Astrocyte (in vitro differentiated cells and primary cell): ENCODE measurements at regions not wholly inside any gene's neighbourhood (a gene's known extent, or its start where the extent isn't known, plus 50 kb on each side); places are given as distances from the start of the nearest gene placed in this dataset.

ENCODE experiments used
- DNase-seq: peaks from one replicate; pipeline ENCODE4 v3.0.0-alpha.2; 2010; ENCODE audit warnings: low read depth
- FAIRE-seq: peaks from 2 replicates; lab custom pipeline; 2011; peaks lifted over from hg19 to GRCh38; lab: Jason Lieb, UNC
- H2AFZ ChIP-seq: 2 replicates; pipeline ENCODE4 v1.6.0; 2012; ENCODE audit warnings: low read depth, low read length, inconsistent platforms
- H3K27ac ChIP-seq: 2 replicates; pipeline ENCODE4 v1.5.1; 2011; ENCODE audit warnings: low read depth, low read length, inconsistent platforms
- H3K27me3 ChIP-seq: 2 replicates; pipeline ENCODE4 v1.6.0; 2011; ENCODE audit warnings: low read length, inconsistent platforms; ENCODE audit not compliant: insufficient read depth
- H3K36me3 ChIP-seq: 2 replicates; pipeline ENCODE4 v1.5.1; 2011; ENCODE audit warnings: low read length, inconsistent platforms; ENCODE audit not compliant: insufficient read depth
- H3K4me1 ChIP-seq: 2 replicates; pipeline ENCODE4 v1.5.1; 2011; ENCODE audit warnings: low read length, inconsistent platforms; ENCODE audit not compliant: insufficient read depth
- H3K4me2 ChIP-seq: 2 replicates; pipeline ENCODE4 v1.6.0; 2012; ENCODE audit warnings: low read length, inconsistent platforms
- H3K4me3 ChIP-seq: 2 replicates; pipeline ENCODE4 v1.5.1; 2011; ENCODE audit warnings: low read depth, mild to moderate bottlenecking, low read length, inconsistent platforms; ENCODE audit not compliant: insufficient read depth
- H3K79me2 ChIP-seq: 2 replicates; pipeline ENCODE4 v1.6.0; 2012; ENCODE audit warnings: mild to moderate bottlenecking, low read length, inconsistent platforms; ENCODE audit not compliant: insufficient read depth
- H3K9ac ChIP-seq: 2 replicates; pipeline ENCODE4 v1.6.0; 2012; ENCODE audit warnings: mild to moderate bottlenecking, low read length, inconsistent platforms
- H3K9me3 ChIP-seq: 2 replicates; pipeline ENCODE4 v1.5.1; 2012; ENCODE audit warnings: low read depth, mild to moderate bottlenecking, low read length, inconsistent platforms; ENCODE audit not compliant: insufficient read depth
- H4K20me1 ChIP-seq: 2 replicates; pipeline ENCODE4 v1.6.0; 2012; ENCODE audit warnings: low read length, inconsistent platforms; ENCODE audit not compliant: insufficient read depth
- H3K27ac Mint-ChIP-seq: one replicate; pipeline ENCODE4 v1.8.0; 2021; ENCODE audit warnings: mild to moderate bottlenecking, mixed read lengths; ENCODE audit not compliant: unreplicated experiment
- H3K27me3 Mint-ChIP-seq: one replicate; pipeline ENCODE4 v1.8.0; 2021; ENCODE audit warnings: low read depth, mixed read lengths; ENCODE audit not compliant: unreplicated experiment
- H3K36me3 Mint-ChIP-seq: one replicate; pipeline ENCODE4 v1.8.0; 2021; ENCODE audit warnings: low read depth, mixed read lengths; ENCODE audit not compliant: unreplicated experiment
- H3K4me1 Mint-ChIP-seq: one replicate; pipeline ENCODE4 v1.8.0; 2021; ENCODE audit warnings: low read depth, mixed read lengths; ENCODE audit not compliant: unreplicated experiment
- H3K4me3 Mint-ChIP-seq: one replicate; pipeline ENCODE4 v1.8.0; 2021; ENCODE audit warnings: mild to moderate bottlenecking, moderate library complexity, mixed read lengths; ENCODE audit not compliant: unreplicated experiment
- H3K9me3 Mint-ChIP-seq: one replicate; pipeline ENCODE4 v1.8.0; 2021; ENCODE audit warnings: mild to moderate bottlenecking, mixed read lengths; ENCODE audit not compliant: unreplicated experiment
- EZH2 ChIP-seq: IDR thresholded peaks from 2 replicates; pipeline ENCODE4 v1.6.1; 2012; ENCODE audit warnings: mild to moderate bottlenecking, low read length, inconsistent platforms; ENCODE audit not compliant: insufficient read depth
- TF ChIP-seq, protein P1 (sequence below): IDR thresholded peaks from 2 replicates; pipeline ENCODE4 v1.5.1; 2011; ENCODE audit warnings: low read depth, mild to moderate bottlenecking, inconsistent platforms, low read length, moderate library complexity; ENCODE audit not compliant: insufficient read depth

- Histone ChIP-seq H3K27ac (no peak overlapping the region), H3K9ac (no peak overlapping the region), H3K36me3 (no peaks in the 10 kb centered on the region), H3K9me3 (no peaks in the 10 kb centered on the region), H3K4me2 (no peak overlapping the region), H4K20me1 (no peaks in the 10 kb centered on the region), H3K79me2 (no peaks in the 10 kb centered on the region), H3K4me1 (peaks cover 4% of the 10 kb centered on the region), H3K4me3 (no peak overlapping the region), H3K27me3 (peaks cover 8% of the 10 kb centered on the region), H2AFZ (no peak overlapping the region)
- Mint-ChIP-seq H3K4me1 (peaks cover 17% of the 10 kb centered on the region), H3K27ac (no peak overlapping the region), H3K4me3 (no peak overlapping the region), H3K27me3 (peaks cover 14% of the 10 kb centered on the region), H3K36me3 (no peaks in the 10 kb centered on the region), H3K9me3 (peaks cover 3% of the 10 kb centered on the region)
- FAIRE-seq (no peak), DNase-seq (no peak)
- TF ChIP-seq, protein P1, sequence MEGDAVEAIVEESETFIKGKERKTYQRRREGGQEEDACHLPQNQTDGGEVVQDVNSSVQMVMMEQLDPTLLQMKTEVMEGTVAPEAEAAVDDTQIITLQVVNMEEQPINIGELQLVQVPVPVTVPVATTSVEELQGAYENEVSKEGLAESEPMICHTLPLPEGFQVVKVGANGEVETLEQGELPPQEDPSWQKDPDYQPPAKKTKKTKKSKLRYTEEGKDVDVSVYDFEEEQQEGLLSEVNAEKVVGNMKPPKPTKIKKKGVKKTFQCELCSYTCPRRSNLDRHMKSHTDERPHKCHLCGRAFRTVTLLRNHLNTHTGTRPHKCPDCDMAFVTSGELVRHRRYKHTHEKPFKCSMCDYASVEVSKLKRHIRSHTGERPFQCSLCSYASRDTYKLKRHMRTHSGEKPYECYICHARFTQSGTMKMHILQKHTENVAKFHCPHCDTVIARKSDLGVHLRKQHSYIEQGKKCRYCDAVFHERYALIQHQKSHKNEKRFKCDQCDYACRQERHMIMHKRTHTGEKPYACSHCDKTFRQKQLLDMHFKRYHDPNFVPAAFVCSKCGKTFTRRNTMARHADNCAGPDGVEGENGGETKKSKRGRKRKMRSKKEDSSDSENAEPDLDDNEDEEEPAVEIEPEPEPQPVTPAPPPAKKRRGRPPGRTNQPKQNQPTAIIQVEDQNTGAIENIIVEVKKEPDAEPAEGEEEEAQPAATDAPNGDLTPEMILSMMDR: no peak
- TF ChIP-seq EZH2: no peak
These were observed 166.9 kb upstream of the NCK2 start for GRCh38 chr2:105577762-105578161.

DNA sequence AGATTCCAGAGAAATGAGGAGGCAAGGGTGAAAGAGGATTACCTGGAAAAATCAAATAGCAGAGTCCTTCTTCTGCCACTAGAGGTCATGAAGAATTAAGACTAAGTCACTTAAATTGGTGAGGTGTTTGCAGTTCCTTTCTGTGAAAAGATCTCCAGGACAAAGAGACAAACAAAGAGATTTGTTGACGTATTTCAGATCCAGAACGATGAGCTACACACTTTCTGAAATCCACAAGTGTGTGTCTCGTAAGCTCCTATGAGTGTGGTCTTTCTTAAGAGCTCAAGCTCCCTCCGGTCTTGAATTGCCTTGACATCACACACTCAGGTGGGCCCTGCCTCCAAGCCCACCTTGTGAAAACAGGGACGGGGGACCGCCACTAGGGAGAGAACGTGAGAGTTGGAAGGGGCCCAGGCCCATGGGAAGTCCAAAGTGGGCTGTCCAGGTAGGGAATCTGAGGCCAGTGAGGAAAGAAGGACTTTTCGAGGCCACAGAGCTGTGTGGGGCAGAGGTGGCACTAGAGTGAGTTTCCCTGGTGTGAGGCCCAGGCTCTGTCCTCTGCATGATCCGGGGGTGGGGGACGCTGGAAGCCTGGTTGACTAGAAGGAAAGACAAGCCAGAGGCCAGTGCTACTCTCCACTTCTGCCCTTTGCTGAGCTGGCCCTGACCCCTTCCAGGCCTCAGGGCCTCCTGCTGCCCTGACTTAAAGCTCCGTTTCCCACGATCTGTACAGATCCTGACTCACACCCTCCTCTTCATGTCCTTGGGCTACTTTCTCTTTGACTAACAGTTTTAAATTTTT, 168.1 kb upstream of the NCK2 start:
- Histone ChIP-seq H3K4me3 (no peak overlapping the region), H3K9ac (no peak overlapping the region), H3K27me3 (peaks cover 11% of the 10 kb centered on the region), H3K36me3 (no peaks in the 10 kb centered on the region), H3K79me2 (no peaks in the 10 kb centered on the region), H3K27ac (no peak overlapping the region), H3K9me3 (no peaks in the 10 kb centered on the region), H3K4me2 (no peak overlapping the region), H3K4me1 (peaks cover 4% of the 10 kb centered on the region), H2AFZ (peak overlapping the region; percentile 40), H4K20me1 (no peaks in the 10 kb centered on the region)
- peak; percentile 59 for FAIRE-seq
- Mint-ChIP-seq H3K27me3 (peaks cover 18% of the 10 kb centered on the region), H3K36me3 (no peaks in the 10 kb centered on the region), H3K4me3 (no peak overlapping the region), H3K9me3 (peaks cover 3% of the 10 kb centered on the region), H3K27ac (peak overlapping the region; percentile 80), H3K4me1 (peaks cover 15% of the 10 kb centered on the region)
- DNase-seq: peak; percentile 39
- TF ChIP-seq, protein P1: peak; percentile 48
- no peak for TF ChIP-seq EZH2

DNA sequence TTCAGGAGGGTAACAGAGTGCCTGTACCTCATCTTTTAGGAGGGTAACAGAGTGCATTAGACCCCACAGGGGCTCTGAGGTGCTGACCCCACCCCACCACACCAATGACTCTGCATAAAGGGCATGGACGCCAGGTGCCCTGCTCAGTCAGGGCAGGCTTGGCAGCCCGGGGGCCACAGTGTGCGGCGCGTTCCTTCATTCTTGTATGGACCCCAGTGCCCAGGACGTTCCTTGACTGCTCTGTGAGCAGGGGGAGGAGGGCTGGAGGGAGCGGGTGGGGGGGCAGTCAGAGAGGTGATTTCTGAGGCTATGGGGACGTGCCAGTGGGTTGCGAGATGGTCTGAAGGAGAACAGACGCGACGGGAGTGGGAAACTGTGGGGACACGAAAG, 168.7 kb upstream of the NCK2 start:
- FAIRE-seq: no peak
- no peak for TF ChIP-seq EZH2
- TF ChIP-seq, protein P1: no peak
- Histone ChIP-seq H3K27me3 (peaks cover 14% of the 10 kb centered on the region), H3K4me2 (no peak overlapping the region), H3K9ac (no peak overlapping the region), H3K27ac (no peak overlapping the region), H3K79me2 (no peaks in the 10 kb centered on the region), H2AFZ (no peak overlapping the region), H3K36me3 (no peaks in the 10 kb centered on the region), H3K4me1 (peaks cover 4% of the 10 kb centered on the region), H4K20me1 (no peaks in the 10 kb centered on the region), H3K9me3 (no peaks in the 10 kb centered on the region), H3K4me3 (no peak overlapping the region)
- Mint-ChIP-seq H3K27ac (peak overlapping the region; percentile 80), H3K4me3 (no peak overlapping the region), H3K36me3 (no peaks in the 10 kb centered on the region), H3K27me3 (peaks cover 22% of the 10 kb centered on the region), H3K4me1 (peaks cover 12% of the 10 kb centered on the region), H3K9me3 (peaks cover 3% of the 10 kb centered on the region)
- DNase-seq: no peak
